ENCODE measurements at regions not wholly inside any gene's neighbourhood (a gene's known extent, or its start where the extent isn't known, plus 50 kb on each side); places are given as distances from the start of the nearest gene placed in this dataset.
A peak's percentile ranks its signal among the peaks of the same experiment; 100 is the strongest.

DNA sequence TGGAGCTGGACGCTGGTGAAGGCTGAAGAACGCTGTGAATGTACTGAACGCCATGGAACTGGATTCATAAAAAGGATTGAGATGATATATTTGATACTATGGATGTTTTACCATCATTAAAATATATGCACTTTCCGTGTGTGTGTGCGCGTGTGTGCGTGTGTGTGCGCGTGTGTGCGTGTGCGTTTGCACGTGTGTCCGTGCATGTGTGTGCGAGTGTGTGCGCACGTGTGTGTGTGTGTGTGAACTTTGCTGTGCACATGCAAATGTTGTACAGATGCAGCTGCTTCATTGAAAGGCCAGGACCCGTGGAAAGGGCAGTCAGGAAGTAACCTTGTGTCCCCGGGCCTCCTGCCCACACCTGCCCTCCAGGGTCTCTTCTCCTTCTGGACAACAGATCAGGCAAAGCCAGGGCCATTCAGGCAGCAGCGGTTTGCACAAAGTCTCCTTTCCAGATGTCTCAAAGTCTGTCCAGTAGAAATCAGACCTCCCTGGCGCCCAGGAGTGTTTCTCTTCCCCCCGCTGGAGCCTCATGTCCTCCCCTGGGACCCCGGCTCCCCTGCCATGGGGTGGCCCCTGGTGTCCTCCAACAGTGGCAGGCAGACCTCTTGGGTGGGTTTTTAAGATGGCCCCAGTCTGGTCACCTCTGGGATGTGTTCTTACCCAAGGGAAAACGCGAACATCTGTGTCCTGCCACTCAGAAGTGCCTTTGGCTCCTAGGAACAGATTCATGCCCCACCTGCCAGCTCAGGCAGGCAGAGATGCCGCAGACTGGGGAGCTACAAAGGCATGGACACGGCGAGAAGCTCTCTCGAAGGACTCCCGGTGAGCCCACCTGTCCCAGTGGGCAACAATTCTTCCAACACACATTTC is 86.1 kb upstream of the GPC1 start:
- DNase-seq: no peak

GRCh38 chr2:240350006-240350355 is 85.5 kb upstream of the GPC1 start:
- no peak for DNase-seq

DNA sequence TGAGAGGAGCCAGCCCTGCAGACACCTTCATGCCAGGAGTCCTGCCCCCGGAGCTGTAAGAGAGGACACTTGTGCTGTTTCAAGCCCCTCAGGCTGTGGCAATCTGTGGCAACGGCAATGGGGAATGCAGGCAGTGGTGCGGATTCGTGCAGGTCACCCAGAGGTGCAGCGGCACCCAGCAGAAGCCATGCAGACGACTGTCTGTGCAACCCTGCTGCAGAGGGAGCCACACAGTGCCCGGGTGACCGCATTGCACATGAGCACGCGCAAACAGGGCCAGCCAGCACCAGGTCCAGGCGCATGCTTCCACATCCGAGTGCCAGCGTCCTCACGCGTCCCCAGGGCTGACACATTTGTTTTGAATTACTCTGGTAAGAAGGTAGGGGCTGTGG is 84.8 kb upstream of the GPC1 start:
- DNase-seq: no peak

DNA sequence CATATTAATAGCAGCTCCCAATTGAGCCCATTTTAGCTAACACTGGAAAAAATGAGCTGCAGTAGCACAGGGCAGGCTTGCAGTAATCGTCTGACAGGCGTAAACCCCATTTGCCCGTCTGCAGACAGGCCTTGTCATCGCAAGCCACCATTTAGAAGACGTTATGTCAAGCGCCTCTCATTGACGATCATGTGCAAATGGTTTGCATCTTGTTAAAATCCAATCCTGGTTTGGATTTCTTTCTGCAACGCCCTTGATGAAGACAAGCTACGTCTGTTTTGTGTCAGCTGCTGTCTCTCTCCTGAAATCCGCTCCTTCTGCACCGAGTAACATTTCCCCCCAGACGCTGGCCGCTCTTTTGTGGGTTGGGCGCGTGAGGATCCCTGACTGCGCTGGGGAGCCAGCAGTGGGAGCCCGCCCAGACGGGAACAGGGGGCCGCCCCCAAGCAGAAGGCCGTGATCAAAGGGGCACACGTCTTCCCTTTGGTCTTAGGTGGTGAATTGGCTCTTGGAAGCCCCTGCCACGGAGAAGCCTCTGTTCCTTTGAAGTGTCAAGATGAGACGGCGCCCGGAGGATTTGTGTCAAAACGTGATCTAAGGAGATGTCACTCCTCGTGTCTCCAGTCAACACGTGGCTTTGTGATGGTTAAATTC is 84.2 kb upstream of the GPC1 start:
- DNase-seq: no peak

DNA sequence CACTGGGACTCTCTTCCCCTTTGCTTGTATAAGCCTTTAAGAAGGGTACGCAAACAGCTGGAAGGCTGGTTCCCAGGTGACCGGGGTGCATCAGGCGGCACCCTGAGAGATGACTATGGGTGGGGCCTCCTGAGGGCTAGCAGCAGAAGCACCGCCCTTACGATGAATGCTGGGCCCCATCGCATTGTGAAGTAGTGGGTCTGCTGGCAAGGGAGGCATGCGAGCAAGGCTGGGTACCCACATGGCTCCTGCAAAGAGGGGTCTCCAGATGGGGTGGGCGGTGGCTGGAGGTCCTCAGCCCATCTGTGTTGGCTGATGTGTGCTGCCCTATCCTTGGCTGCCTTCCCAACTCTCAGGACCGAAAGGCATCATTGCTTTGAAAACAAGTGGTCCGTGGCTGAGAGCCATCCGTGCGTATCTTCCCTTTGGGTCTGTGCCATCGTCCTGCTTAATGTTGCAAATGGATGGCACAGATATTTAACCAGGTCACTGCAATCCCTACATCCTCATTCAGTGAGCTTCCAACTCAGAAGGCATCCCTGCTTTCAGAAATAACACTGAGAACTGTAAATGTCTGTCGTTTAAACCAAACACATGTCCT is 83.5 kb upstream of the GPC1 start:
- DNase-seq: peak; percentile 22 to 69

GRCh38 chr2:240353086-240353798 is 82.2 kb upstream of the GPC1 start:
- peak in 1 of 2 experiments; percentile 12 for DNase-seq

DNA sequence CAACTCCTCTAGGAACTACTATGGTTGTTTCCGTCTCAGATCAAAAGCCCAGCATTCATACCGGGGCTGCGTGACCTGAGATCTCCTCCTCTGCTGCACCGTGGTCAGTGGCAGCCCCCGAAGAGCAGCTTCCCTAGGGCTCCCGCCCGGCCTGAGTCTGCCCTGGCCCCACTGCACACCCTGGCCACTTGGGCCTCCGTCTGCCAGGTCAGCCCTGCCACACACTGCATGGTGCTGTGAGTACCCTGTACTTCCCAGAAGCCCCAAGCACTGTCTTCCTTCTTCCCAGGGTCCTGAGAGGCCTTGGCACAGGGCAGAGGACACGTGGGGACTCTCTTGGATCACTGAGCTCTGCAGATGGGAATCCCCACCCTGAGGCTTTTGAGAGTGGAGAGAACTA is 81.5 kb upstream of the GPC1 start:
- DNase-seq: no peak

DNA sequence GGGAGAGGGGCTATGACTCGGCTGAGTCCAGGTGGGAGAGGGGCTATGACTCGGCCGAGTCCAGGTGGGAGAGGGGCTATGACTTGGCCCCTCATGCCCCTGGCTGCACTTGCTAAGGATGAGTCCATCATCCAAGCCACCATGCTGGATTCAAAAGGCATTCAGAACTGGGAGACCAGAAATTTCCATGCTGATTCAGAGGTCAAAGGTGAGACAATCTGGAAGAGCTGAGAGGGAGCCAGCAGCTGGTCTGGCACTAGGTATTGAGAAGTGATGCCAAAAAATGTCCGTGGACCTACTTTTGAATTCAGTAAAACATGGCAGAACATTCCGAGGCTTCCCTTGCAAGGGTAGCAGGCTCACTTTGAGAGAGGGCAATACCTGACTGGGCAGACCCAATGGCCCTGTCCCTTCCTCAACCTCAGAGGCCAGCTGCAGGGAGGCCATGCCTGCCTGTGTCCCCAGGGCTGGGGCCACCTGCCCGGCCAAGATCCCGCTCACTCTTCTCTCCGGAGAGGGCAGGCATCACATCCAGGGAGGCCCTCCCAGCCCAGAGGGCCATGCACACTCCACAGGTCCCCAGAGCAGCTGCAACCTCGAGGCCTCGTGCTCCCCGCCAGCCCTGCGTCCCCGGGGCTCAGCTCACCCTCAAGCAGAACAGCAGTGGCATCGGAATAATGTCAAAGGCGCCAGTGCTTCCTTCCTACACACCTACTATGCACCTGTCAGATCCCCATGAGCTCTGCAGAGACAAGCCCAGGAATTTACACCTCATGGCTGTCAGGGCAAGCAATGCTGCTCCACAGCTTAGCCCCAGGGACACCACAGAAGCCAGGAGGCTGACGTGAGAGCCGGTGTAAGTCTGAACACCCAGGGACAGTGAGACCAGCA is 80.2 kb upstream of the GPC1 start:
- no peak for DNase-seq

- no peak for DNase-seq
Measured at GRCh38 chr2:240355962-240356361, 79.5 kb upstream of the GPC1 start.

- no peak for DNase-seq
Measured at GRCh38 chr2:240356700-240357640, 78.5 kb upstream of the GPC1 start.

GRCh38 chr2:240357641-240358012 is 77.8 kb upstream of the GPC1 start:
- DNase-seq: no peak

DNA sequence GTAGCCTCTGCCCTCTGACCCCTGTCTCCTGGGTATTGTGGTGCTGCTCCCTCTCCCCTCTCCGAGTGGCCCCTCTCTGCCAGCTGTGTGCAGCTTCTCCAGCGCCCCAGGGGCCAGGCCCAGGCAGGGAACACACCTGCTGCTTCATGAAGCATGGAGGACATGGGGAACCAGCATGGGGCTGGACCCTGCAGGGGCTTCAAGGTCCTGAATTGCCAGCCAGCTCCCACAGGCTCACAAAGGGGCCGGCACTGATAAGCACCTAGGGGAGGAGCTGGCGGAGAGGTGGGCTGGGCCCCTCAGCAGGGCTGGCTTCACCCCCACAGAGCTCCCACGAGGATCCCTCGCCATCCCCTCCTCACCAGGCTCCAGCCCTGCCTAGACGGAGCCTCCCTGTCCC is 77.4 kb upstream of the GPC1 start:
- DNase-seq: no peak

GRCh38 chr2:240358821-240359397 is 76.6 kb upstream of the GPC1 start:
- no peak for DNase-seq

DNA sequence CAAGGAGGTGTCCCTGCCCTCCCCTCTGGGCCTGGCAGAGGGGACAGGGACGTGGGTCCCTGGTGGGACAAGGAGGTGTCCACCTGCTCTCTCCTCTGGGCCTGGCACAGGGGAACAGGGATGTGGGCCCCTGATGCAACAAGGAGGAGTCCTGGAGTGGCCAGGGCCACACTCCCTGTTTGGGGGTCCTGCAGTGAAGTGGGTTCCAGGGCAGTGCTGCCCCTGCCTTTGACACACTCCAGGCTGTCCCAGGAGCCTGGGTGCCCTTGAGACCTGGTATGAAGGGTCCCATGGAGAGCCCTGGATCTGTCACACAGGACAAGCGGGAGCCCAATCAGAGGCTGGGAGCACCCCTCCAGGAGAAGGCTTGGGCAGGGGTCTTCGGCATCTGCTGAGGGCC is 75.8 kb upstream of the GPC1 start:
- DNase-seq: no peak

- DNase-seq: no peak
Measured at GRCh38 chr2:240360645-240361475, 74.6 kb upstream of the GPC1 start.

DNA sequence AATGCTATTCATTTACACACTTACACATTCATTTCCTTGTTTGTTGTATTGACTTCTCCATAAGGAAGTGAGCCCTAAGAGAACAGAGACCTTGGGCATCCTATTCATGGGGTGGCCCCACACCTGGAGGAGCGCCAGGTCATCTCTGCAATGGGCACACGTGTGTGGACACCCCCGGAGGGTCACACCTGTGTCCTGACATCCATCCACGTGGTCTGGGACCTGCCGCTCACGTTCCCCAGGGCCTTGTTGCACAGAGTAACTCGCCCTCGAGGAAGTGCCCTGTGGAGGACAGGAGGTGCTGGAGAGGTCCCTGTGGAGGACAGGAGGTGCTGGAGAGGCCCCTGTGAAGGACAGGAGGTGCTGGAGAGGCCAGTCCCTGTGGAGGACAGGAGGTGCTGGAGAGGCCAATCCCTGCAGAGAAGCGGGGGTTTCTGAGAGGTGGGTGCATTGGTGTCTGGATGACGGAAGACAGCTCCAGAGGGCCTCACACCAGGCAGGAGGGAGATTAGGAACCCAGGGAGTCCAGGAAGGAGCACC is 73.2 kb upstream of the GPC1 start:
- no peak for DNase-seq

DNA sequence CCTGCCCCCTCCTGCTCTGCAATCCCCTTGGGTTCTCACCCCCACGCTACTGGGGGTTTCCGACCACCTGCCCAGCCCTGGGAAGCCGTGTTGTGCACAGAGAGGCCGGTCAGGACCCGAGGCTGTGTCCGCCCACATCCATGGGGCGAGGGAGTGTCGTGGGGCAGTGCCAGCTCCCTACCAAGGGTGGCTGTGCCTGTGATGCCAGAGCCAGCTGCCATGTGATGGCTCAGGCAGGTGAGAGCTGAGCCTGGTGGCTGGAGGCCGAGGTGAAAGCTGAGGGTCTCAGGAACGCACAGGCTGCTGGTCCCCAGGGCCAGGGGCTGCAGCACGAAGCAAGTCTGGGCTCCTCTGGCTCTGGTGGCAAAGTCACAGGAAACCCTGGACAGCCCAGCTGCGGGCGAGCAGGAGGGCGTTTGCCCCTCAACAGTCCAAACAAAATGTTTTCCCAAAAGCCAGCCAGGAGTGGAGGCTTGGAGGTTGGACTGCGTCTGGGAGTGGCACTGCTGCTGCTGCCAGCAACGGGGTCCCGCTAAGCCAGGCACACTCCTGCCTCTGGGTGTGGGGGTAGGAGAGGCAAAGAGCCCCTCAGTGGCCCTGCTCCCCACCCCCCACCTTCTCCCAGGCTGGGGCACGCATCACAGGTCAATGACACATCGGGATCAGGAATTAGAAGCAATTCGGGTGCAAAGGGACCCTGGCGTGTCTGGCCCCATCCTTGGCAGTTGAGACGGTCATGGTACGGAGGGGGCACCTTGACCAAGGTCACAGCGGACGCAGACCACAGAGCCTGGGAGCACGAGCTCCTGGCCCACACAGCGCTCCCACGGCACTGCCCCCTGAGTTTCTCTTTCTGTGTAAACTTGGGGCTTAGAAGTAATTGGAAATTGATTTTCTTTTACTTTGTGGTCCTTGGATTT is 72.4 kb upstream of the GPC1 start:
- no peak for DNase-seq

GRCh38 chr2:240363746-240364581 is 71.5 kb upstream of the GPC1 start:
- no peak for DNase-seq

All from NCI-H446 (cell line).